IPS DF 19.7 (cell line): ENCODE measurements at regions not wholly inside any gene's neighbourhood (a gene's known extent, or its start where the extent isn't known, plus 50 kb on each side); places are given as distances from the start of the nearest gene placed in this dataset.

Experiments used
- DNase-seq: peaks from one replicate; pipeline ENCODE4 v3.0.0-alpha.2; 2013; ENCODE audit warnings: low read depth, low spot score

GRCh38 chr20:4513720-4514119 lies 172.5 kb upstream of the PRNP start:
- no peak for DNase-seq

- DNase-seq, result no peak
Measured at GRCh38 chr20:4512891-4513550, 173.2 kb upstream of the PRNP start.

- DNase-seq, result no peak
Measured at GRCh38 chr20:4511776-4512175, 174.5 kb upstream of the PRNP start.

GRCh38 chr20:4509825-4510522 lies 176.3 kb upstream of the PRNP start:
- no peak for DNase-seq

- peak; percentile 60 for DNase-seq
Measured at GRCh38 chr20:4508773-4509172, 177.5 kb upstream of the PRNP start.

- DNase-seq, result no peak
Measured at GRCh38 chr20:4507288-4507719, 179.0 kb upstream of the PRNP start.

- DNase-seq, result no peak
Measured at GRCh38 chr20:4504814-4505213, 181.4 kb upstream of the PRNP start.

- no peak for DNase-seq
Measured at GRCh38 chr20:4502756-4503155, 183.5 kb upstream of the PRNP start.

- DNase-seq, result no peak
Measured at GRCh38 chr20:4493386-4493785, 192.9 kb upstream of the PRNP start.

- no peak for DNase-seq
Measured at GRCh38 chr20:4491643-4492042, 194.6 kb upstream of the PRNP start.

- DNase-seq, result no peak
Measured at GRCh38 chr20:4490606-4491280, 195.5 kb upstream of the PRNP start.

- no peak for DNase-seq
Measured at GRCh38 chr20:4490045-4490444, 196.2 kb upstream of the PRNP start.

GRCh38 chr20:4488407-4489339 lies 197.6 kb upstream of the PRNP start:
- no peak for DNase-seq

- no peak for DNase-seq
Measured at GRCh38 chr20:4484379-4484997, 201.8 kb upstream of the PRNP start.

- DNase-seq, result no peak
Measured at GRCh38 chr20:4483961-4484360, 202.3 kb upstream of the PRNP start.

GRCh38 chr20:4483486-4483885 lies 202.8 kb upstream of the PRNP start:
- DNase-seq, result no peak

GRCh38 chr20:4480104-4480503 lies 206.2 kb upstream of the PRNP start:
- no peak for DNase-seq

GRCh38 chr20:4476903-4477500 lies 209.3 kb upstream of the PRNP start:
- no peak for DNase-seq

GRCh38 chr20:4472906-4473305 lies 213.3 kb upstream of the PRNP start:
- no peak for DNase-seq

- DNase-seq, result no peak
Measured at GRCh38 chr20:4471221-4471620, 215.0 kb upstream of the PRNP start.

GRCh38 chr20:4470375-4470774 lies 215.9 kb upstream of the PRNP start:
- DNase-seq, result no peak
